Tibial nerve (tissue), 4 donors: ENCODE measurements at regions not wholly inside any gene's neighbourhood (a gene's known extent, or its start where the extent isn't known, plus 50 kb on each side); places are given as distances from the start of the nearest gene placed in this dataset.
"Not testable (repeated sequence)": the region's sequence is repeated elsewhere in the genome, so short reads cannot be mapped to it uniquely, and the experiment has no call there.

Experiments used
- DNase-seq, 2 donors: peaks; one replicate each; pipeline ENCODE4 v3.0.0-alpha.2; 2019; ENCODE audit warnings: low spot score in 2 of 2
- H3K27ac ChIP-seq, 4 donors: fragments of 200-600 bp; sonication (generic) in 3 of 4; one replicate each; pipeline ENCODE4 v1.5.1; 2017 to 2019; ENCODE audit warnings: mild to moderate bottlenecking in 1 of 4
- H3K27me3 ChIP-seq, 2 donors: fragments of 200-600 bp; sonication (generic) in 1 of 2; one replicate each; pipeline versions ENCODE4 v1.5.1 to v1.6.0; 2017 to 2019
- H3K36me3 ChIP-seq, 3 donors: fragments of 200-600 bp; sonication (generic); one replicate each; pipeline ENCODE4 v1.5.1; 2018 to 2019
- H3K4me1 ChIP-seq, 4 donors: fragments of 200-600 bp; sonication (generic) in 3 of 4; one replicate each; pipeline ENCODE4 v1.5.1; 2017 to 2019
- H3K4me3 ChIP-seq, 4 donors: fragments of 200-600 bp; sonication (generic) in 3 of 4; one replicate each; pipeline ENCODE4 v1.5.1; 2017 to 2019; ENCODE audit warnings: mild to moderate bottlenecking in 1 of 4, moderate library complexity in 1 of 4
- H3K9me3 ChIP-seq, 4 donors: fragments of 200-600 bp; sonication (generic) in 3 of 4; one replicate each; pipeline ENCODE4 v1.5.1; 2017 to 2019
- CTCF ChIP-seq, 5 experiments: fragments of 200-600 bp in 3 of 5; fragments of 450-650 bp in 2 of 5; sonication (generic) in 3 of 5; IDR thresholded peaks; one replicate each; pipeline ENCODE4 v1.5.1; 2016 to 2019; ENCODE audit warnings: antibody characterized with exemption in 5 of 5, mild to moderate bottlenecking in 3 of 5, moderate library complexity in 2 of 5
- EP300 ChIP-seq, 2 donors: sonication (generic); formaldehyde crosslinking; IDR thresholded peaks; one replicate each; pipeline ENCODE4 v1.6.1; 2017; ENCODE audit warnings: antibody characterized with exemption in 2 of 2, mild to moderate bottlenecking in 1 of 2
- POLR2A ChIP-seq, 2 donors: fragments of 450-650 bp; IDR thresholded peaks; one replicate each; pipeline ENCODE4 v1.6.1; 2017; ENCODE audit warnings: antibody characterized with exemption in 2 of 2, mild to moderate bottlenecking in 2 of 2, moderate library complexity in 2 of 2
- WGBS, 2 donors: methylation state at CpG; one replicate each; pipeline ENCODE4 v1.1.5; 2018; 5-methylcytosine and 5-hydroxymethylcytosine counted together

GRCh38 chr4:103996064-103996463 is 276.3 kb upstream of the TACR3 start:
- WGBS, 2 donors: 10 to 13% methylated on average over 2 of the region's 2 CpGs
- H3K4me1 ChIP-seq: peaks cover 0 to 8% (median 1%) of the 10 kb centered on the region in 4 donors
- no peak overlapping the region for H3K4me3 ChIP-seq
- TF ChIP-seq POLR2A (IDR thresholded peaks at IDR 0.05) (no peak), CTCF (IDR thresholded peaks at IDR 0.05) (no peak), EP300 (IDR thresholded peaks at IDR 0.05) (no peak)
- no peaks in the 10 kb centered on the region for H3K36me3 ChIP-seq
- H3K9me3 ChIP-seq: peaks cover 0 to 11% (median 0%) of the 10 kb centered on the region in 4 donors
- no peak for DNase-seq
- no peak overlapping the region for H3K27ac ChIP-seq
- H3K27me3 ChIP-seq: no peaks in the 10 kb centered on the region

- no peaks in the 10 kb centered on the region for H3K36me3 ChIP-seq
- no peak for DNase-seq
- WGBS, 2 donors: 10 to 14% methylated on average over 1 of the region's 1 CpG
- H3K27me3 ChIP-seq: no peaks in the 10 kb centered on the region
- TF ChIP-seq POLR2A (IDR thresholded peaks at IDR 0.05) (no peak), EP300 (IDR thresholded peaks at IDR 0.05) (no peak), CTCF (IDR thresholded peaks at IDR 0.05) (no peak)
- H3K27ac ChIP-seq: no peak overlapping the region
- peaks cover 0 to 8% (median 1%) of the 10 kb centered on the region in 4 donors for H3K4me1 ChIP-seq
- H3K4me3 ChIP-seq: no peak overlapping the region
- H3K9me3 ChIP-seq: peaks cover 0 to 11% (median 0%) of the 10 kb centered on the region in 4 donors
These were observed 274.3 kb upstream of the TACR3 start for GRCh38 chr4:103994059-103994458.

- TF ChIP-seq EP300 (IDR thresholded peaks at IDR 0.05): no peak
- no peak for TF ChIP-seq POLR2A (IDR thresholded peaks at IDR 0.05)
- TF ChIP-seq CTCF (IDR thresholded peaks at IDR 0.05): no peak
- no peak for DNase-seq
These were observed 262.7 kb upstream of the TACR3 start for GRCh38 chr4:103982454-103982853.

GRCh38 chr4:103948244-103949018 is 228.6 kb upstream of the TACR3 start:
- WGBS, 2 donors: 53 to 54% methylated on average over 3 of the region's 3 CpGs
- Histone ChIP-seq H3K36me3 (no peaks in the 10 kb centered on the region), H3K27me3 (no peaks in the 10 kb centered on the region), H3K4me1 (no peaks in the 10 kb centered on the region), H3K4me3 (no peak overlapping the region), H3K27ac (no peak overlapping the region), H3K9me3 (peaks cover 0 to 11% (median 0%) of the 10 kb centered on the region in 4 donors)
- TF ChIP-seq CTCF (IDR thresholded peaks at IDR 0.05): no peak
- no peak for TF ChIP-seq EP300 (IDR thresholded peaks at IDR 0.05)
- no peak for TF ChIP-seq POLR2A (IDR thresholded peaks at IDR 0.05)
- no peak for DNase-seq

More at GRCh38 chr4:103982454-103982853, 262.7 kb upstream of the TACR3 start:
- no peak overlapping the region for H3K27ac ChIP-seq
- H3K36me3 ChIP-seq: no peaks in the 10 kb centered on the region
- H3K4me1 ChIP-seq: no peaks in the 10 kb centered on the region
- no peak overlapping the region for H3K4me3 ChIP-seq
- H3K27me3 ChIP-seq: no peaks in the 10 kb centered on the region
- peaks cover 0 to 7% (median 0%) of the 10 kb centered on the region in 4 donors for H3K9me3 ChIP-seq

- no peaks in the 10 kb centered on the region for H3K4me1 ChIP-seq
- H3K4me3 ChIP-seq: no peak overlapping the region
- H3K27ac ChIP-seq: no peak overlapping the region
- 55 to 64% methylated on average over 1 of the region's 1 CpG for WGBS, 2 donors
- H3K36me3 ChIP-seq: no peaks in the 10 kb centered on the region
- TF ChIP-seq CTCF (IDR thresholded peaks at IDR 0.05) (no peak), EP300 (IDR thresholded peaks at IDR 0.05) (no peak), POLR2A (IDR thresholded peaks at IDR 0.05) (no peak)
- peaks cover 0 to 8% (median 0%) of the 10 kb centered on the region in 4 donors for H3K9me3 ChIP-seq
- H3K27me3 ChIP-seq: no peaks in the 10 kb centered on the region
- DNase-seq: no peak
These were observed 227.8 kb upstream of the TACR3 start for GRCh38 chr4:103947617-103948016.

- not testable (repeated sequence) for H3K27ac ChIP-seq, H3K9me3 ChIP-seq, H3K4me3 ChIP-seq, DNase-seq, H3K36me3 ChIP-seq, H3K4me1 ChIP-seq, H3K27me3 ChIP-seq
- WGBS, 2 donors: 54 to 66% methylated on average over 3 of the region's 3 CpGs
These were observed 227.0 kb upstream of the TACR3 start for GRCh38 chr4:103946621-103947268.
